Globus pallidus (tissue), 1 donor: ENCODE measurements at regions not wholly inside any gene's neighbourhood (a gene's known extent, or its start where the extent isn't known, plus 50 kb on each side); places are given as distances from the start of the nearest gene placed in this dataset.
"Not testable (repeated sequence)": the region's sequence is repeated elsewhere in the genome, so short reads cannot be mapped to it uniquely, and the experiment has no call there.

Source experiments
- DNase-seq: peaks from one replicate; pipeline ENCODE4 v3.0.0-alpha.2; 2015; ENCODE audit warnings: low spot score

DNA sequence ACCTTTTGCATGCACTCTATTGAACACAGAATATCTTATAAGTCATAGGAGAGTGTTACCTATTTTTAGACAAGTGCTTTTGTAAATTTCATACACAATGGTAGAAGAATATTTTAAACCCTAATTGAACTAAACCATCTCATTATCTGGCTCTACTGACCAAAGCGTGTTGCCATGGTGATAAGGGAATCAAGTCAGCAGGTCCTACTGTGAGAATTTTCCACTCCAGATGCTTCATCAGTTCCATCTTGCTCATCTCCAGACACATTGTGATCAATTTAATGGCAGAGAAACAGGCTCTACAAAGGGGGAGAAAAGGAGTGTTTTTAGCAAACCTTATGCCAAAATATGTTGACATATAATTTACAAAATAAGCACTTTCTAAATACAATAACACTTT is 621.9 kb upstream of the GHITM start:
- no peak for DNase-seq

DNA sequence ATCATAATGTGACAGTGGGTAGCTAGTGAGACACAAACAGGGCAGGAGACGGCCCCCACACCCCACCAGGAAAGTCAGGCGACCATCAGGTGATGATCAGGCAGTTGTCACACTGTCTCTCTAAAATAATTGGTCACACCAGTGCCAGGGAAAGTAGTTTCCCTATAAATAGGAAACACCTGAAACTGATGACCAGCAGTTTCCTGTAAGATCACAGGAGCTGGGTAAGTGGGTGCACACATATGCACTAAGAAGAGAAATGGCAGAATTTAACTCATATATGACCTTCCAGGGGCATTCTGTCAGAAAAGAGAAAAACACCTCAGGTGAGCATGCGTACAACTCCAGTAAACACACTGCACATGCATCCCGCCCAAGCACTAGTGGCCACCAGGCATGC is 620.5 kb upstream of the GHITM start:
- no peak for DNase-seq

DNA sequence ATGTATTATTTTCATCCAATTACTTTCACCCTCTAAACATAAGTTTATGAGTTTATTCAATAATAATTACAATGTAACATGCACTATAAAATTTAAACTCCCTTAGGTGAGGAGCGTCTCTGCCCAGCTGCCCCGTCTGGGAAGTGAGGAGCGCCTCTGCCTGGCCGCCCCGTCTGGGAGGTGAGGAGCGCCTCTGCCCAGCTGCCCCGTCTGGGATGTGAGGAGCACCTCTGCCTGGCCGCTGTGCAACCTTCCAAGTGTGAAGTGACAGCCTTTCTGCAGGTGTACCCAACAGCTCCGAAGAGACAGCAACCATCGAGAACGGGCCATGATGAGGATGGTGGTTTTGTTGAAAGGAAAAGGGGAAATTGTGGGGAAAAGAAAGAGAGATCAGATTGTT is 618.9 kb upstream of the GHITM start:
- DNase-seq, result not testable (repeated sequence)

DNA sequence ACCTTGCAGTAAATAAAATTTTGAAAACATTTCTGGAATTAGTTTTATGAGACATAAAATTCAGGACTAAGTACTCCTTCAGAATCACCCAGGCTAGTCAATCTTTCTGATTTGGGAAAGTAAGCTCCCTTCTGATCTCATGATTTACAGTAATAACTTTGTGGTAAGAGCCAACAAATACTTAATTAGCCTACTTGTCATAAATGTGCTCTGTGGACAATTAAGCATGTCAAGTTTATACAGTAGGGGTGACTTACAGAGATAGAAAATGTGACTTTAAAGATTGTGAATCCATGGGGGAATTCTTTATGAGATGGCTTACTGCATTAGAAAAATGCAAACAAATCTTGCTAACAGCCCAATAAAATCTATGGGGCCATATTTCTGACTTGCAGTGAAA is 616.9 kb upstream of the GHITM start:
- DNase-seq, result no peak

DNA sequence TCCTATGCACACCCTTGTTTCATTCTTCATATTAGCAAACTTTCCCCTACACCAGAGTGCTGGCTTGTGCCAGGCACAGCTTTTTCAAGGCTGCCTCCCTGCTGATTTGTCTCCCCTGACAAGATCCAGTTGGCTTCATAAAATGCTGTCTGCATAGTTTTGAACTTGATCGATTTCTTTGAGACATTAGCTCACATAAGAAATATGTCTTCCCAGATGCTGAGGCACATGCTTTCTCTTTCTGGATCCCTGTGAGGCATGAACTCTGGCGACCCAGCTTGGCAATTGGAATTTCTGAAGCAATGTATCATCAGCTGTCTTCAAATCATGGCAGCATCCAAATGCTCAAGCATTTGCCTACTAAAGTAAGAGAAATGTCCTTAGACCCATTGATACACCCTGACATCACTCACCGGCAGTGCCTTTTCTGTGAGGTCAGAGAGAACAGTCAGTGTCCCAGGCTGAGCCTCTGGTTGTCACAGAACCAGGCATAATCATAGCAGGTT is 616.4 kb upstream of the GHITM start:
- DNase-seq, result no peak

DNA sequence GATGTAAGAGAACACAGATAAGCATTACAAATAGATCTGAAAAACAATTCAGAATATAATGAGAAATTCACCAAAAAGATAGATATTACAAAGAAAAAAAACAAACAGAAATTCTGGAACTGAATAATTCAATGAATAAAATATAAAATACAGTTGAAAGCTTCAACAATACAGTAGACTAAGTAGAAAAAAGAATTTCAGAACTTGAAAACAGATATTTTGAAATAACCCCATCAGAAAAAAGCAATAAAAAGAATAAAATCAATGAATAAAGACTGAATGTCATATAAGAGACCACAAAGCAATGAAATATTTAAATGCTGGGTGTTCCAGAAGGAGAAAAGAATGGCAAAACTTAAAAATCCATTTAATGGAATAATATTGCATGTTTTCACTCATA is 611.4 kb upstream of the GHITM start:
- no peak for DNase-seq

DNA sequence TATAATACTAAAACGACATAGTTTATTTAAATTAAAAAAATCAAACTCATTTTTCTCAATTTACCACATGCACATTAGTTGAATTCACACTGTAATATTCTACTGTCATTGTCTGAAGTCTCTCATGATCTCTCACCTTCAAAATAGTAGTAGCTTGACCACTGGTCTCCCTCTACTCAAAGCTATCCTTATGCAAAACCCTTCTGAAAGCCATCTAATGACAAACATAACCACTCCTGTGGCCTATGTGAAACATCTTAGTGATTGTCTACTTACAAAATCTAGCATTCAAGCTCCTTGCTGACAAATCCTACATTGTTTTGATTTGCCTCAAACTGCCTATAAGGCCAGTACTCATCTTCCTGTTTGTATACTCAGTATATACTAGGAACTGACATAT is 606.0 kb upstream of the GHITM start:
- no peak for DNase-seq

DNA sequence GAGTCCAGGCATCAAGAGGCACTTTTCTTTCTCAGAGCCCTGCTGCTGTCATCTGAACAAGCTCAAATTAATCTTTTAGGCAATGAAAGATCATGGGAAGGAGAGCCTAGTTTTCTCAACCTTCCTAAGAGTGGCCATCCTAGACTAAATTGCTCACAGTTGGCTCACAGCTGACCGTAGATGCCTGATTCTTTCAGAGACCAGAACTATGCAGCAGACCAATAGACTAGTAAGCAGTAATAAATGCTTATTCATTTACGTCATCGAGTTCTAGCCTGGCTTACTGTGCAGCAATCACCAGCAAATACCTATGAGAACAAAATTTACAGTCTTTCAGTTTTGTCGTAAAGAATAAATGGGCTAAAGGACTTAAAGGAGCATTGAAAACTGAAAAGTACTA is 602.9 kb upstream of the GHITM start:
- no peak for DNase-seq

DNA sequence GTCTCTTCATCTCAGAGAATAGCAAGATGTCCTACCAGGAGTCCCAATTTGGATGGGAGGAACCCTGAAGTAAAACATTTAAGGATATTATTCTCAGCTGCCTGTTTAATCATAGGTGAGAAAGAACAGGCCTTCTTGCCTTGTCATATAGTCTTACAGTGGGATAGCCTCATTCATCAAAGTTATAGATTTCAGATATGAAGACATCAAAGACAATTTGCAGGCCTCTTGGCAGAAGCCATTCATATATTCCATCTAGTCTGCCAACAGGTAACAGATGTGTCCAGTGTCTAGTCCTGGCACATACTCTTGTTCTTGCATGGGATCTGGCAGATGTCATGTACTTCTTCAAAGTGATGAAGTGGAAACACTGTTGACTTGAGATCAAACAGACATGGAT is 601.3 kb upstream of the GHITM start:
- DNase-seq, result no peak

DNA sequence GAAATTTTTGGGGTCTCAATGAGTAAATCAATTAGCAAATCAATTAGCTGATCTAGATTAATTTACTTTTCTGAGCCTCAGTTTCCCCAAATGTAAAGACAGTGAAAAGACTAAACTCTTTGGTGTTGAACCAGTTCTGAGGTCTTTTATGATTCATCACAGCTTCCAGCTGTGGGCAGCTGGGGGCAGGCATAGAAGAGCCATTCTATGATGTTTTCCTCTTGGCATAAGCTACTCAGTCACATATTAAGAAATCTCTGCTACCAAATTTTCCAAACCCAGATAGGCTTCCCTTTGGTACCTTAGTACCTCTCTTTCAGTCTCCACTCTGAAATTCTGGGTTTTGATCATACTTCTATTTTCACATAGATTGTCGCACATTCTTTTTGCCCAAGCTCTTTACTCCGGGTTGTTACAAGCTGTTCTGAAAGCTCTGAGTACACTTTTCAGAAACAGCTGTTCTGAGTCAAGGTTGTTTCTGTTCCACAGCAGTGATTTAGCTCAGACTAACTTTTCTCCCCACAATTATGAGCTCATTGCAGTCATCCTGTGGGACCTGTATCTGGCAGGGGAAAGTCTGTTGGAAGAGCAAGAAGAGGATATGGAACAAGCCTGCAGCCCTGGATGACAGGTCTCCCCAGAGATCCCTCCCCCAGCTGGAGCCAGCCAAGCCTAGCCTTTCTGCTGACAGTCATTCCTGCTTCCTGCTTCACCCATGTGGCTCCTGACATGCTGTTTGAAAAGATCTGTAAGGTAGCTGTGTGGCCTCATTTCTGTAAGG is 599.6 kb upstream of the GHITM start:
- DNase-seq, result no peak

DNA sequence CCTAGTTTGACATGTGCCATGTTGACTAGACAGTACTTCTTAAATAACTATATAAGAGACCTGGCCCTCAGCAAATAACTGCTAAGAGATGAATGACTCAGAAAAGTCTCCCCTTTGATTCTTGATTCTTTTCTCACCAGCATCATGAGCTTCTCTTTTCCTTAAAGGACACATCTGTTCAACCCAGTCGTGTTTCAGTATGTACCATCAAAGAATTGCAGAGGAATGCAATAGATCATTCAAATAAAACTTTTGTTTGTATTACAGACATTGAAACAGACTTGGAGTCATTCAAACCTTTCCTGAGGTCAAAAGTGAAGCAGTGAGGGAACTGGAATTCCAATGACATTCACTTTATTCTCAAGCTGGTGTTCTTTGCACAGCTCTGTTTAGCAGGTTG is 598.3 kb upstream of the GHITM start:
- DNase-seq, result no peak

DNA sequence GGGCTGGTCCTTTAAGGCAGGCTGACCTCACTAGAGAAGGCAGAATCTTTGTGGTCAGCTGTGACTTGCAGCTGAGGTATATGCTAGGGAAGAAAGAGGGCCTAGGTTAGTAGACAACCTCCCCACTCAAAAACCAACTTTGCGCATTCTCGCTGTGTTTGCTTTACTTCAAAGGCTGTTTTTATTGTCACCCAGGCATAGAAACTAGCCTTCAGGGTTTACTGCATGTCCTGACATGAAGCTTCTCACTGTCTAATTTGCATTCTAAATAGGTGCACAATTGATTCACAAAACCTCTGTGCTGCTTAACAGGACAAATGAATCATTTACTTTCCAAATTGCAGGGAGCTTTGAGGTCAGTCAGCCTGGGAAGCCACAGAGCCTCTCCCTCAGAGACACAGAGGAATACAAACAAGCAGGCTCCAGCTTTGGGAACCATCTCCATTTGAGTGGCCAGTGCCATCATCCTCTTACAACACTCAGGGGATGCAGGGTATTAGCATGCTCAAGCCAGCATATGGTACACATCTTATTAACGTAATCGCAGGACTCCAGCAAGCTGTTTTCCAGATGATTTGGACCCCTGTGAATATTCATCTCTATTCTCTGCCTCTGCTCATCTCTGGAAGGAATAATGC is 596.4 kb upstream of the GHITM start:
- DNase-seq, result no peak

DNA sequence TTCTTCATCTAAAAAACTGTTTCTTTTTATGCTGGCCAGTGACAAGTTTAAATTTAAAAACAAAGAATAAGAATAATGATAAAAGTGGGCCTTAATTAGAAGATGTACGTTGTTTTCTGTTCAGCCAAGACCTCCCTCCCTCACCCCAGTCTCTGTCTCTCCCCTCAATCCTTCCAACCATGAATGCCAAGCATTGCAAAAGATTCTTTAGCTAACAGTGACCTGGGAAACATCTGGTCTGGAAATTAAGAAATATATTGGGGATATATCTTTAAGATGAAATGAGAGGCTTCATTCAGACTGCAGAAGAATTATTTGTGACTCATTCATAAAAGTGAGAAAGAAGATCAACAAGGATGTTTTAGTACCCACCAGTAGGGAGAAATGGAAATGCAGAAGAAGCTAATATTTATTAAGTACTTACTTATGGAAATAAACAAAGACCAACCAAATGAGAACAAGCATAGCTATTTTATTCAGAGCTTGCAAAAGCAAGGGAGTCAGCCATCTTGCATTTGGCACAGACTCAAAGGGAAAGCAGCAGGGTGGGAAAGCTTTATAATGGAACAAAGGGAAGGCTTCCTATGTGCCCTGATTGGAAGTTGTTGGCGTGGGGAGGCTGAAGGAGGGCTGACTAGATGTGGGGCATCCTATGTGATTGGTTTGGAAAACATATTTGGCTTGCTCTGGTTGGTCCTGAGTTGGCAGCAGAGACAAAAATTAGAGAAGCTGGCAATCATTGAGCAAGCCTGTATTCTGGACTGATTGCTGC is 595.4 kb upstream of the GHITM start:
- DNase-seq, result no peak

DNA sequence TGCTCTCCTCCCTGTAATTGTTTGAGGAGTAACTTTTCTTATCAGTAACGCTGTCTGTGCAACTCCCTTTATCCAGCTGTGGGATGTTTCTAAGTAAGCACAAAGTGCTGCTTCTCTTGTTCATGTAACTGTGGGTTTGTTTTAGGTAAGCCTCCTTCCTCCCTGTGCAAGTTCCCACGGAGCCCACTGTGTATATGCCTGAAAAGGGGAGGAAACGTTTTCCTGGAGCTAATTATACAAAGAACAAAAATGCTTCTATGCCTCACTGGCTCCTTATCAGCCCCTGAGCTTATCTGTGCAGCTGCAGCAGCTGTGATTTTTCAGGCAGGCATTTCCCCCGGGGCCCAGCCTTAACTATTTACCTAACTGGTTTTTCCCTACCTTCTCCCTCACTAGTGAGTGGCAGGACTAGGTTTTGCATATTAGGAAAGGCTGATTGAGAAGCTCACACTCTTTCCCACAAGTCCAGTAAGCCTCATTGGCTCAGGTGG is 593.4 kb upstream of the GHITM start:
- no peak for DNase-seq

DNA sequence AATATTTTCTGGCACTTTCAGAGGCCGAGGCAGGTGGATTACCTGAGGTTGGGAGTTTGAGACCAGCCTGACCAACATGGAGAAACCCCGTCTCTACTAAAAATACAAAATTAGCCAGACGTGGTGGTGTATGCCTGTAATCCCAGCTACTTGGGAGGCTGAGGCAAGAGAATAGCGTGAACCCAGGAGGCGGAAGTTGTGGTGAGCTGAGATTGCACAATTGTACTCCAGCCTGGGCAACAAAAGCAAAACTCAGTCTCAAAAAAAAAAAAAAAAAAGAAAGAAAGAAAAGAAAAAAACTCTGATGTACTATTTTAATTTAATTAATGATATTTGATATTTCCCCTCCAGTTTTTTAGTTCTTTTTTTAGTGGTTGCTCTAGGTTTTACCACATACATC is 588.1 kb upstream of the GHITM start:
- DNase-seq, result not testable (repeated sequence)

DNA sequence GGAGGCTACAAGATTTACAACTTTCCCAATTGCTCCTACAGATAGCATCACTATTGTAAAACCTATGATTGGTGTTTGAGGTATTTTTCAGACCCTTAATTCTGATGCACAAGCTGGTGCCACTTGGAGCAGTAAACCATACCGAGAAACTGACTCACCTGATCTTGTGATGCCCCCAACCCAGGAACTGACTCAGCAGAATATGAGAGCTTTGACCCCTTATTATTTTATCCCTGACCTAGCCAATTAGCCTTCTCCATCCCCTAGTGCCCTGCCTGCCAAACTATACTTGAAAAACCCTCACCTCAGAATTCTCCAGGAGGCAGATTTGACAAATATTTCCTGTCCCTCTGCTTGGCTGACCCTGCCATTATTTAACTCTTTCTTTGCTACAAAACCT is 585.9 kb upstream of the GHITM start:
- DNase-seq, result no peak

DNA sequence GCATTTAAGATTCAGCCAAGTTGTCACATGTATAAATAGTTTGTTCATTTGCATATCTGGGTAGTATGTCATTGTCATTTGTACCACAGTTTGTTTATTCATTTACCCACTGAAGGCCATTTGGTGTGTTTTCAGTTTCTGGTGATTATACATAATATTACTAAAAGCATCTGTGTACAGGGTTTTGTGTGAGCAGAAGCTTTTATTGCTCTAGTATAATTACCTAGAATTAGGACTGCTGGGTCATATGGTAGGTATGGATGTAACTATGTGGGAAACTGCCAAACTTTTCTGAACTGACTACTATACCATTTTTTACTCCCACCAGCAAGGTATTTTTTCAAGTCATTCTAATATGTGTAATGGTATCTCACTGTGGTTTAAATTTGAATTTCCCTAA is 584.0 kb upstream of the GHITM start:
- no peak for DNase-seq

DNA sequence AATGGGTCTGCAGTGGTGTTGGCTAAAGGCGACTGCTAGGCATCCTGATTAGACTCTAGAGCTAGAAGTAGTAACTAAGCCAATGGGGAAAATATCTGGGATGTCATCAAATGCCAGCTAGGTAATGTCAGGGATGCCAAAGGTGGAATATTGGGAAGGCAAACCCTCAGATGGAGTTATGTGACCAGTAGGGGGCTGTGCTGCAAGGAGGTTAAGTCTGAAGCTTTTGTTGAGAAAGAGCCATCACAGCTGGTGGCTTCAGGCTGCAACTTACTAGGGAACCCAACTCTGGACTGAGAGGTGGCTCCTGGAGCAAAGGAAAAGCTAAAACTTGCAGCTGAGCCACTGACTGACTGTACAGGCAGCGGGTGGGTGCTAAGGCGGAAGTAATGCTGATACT is 576.9 kb upstream of the GHITM start:
- DNase-seq, result no peak

DNA sequence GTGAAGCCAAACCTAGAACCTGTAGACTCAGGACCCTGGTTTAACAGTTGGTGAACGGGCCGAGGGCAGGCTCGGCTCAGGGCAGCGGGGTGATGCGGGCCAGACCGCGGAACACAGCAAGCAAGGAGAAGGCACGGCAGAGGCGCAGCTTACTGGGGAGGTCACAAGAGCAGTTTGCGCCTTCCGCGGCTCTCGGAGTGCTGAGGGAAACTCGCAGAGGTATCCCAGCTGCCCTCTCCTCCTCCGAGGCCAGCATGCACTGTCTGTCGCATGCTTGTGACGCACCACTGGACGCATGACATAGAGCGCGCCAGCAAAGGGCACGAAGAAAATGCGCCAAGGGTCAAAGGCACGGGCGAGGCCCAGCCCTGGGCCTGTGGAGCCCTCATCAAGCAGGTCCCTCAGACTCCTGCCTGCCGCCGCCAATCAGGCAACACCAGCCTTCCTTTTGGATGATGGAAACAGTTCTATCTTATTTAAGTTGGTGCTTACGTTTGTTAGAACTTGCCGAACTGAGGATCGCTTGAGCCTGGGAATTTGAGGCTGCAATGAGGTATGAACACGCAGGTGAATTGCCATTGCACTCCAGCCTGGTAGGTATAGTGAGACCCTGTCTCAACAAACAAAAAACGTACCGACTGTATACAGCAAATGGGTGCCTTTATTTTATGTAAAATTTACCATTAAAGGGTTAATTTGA is 574.3 kb upstream of the GHITM start:
- no peak for DNase-seq

DNA sequence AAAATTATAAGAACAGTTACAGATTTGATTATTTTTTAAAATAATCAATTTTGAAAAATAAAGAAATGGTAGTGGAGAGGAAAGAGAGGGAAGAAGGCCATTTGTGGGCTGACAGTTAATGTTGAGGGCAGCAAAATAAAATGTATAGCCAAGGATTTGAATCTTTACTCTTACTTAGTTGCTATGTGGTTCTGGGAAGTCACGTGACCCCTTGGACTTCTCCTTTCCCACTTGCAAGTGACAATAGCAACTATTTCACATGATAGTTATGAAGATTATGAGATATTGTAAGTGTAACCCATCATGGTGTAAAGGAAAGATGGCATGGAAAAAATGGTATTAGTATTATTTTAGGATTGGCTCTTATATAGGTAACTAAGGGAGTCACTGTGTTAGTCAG is 567.3 kb upstream of the GHITM start:
- DNase-seq, result no peak

DNA sequence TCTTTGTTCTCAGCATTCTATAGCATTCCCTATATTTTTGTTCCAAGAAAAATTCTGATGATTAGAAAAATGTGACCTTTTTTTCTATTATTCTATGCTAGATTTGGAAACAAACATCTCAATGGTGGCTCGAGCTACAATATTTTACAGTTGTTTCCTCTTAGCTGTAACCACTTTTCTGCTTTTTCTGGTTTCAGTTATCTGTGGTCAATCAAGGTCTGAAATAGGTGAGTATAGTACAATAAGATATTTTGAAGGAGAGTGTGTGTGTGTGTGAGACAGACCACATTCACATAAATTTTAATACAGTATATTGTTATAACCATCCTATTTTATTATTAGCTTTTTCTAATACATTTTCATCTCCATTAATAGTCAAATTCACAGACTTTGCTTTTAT is 564.5 kb upstream of the GHITM start:
- no peak for DNase-seq

DNA sequence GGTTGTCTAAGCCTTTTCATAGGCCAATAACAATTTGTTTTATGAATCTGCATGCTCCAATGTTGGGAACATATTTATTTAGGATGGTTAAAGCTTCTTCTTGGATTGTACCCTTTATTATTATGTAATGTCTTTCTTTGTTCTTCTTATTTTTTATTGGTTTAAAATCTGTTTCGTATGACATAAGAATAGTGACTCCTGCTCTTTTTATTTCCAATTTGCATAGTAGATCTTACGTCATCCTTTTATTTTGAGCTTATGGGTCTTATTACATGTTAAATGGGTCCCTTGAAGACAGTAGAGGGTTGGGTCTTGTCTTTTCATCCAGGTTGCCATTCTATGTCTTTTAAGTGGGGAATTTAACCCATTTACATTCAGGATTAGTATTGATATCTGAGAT is 561.9 kb upstream of the GHITM start:
- DNase-seq, result no peak
